RWPE2 (cell line): ENCODE measurements at regions not wholly inside any gene's neighbourhood (a gene's known extent, or its start where the extent isn't known, plus 50 kb on each side); places are given as distances from the start of the nearest gene placed in this dataset.

Source experiments
- ATAC-seq: fragments of 200-7000 bp; cut with Tn5 transposase; 3 replicates; pipeline ENCODE4 v1.9.1; 2021; ENCODE audit warnings: low read depth
- DNase-seq: peaks from one replicate; pipeline ENCODE4 v3.0.0-alpha.2; 2020; ENCODE audit warnings: low spot score
- H3K27ac ChIP-seq: fragments of 450-650 bp; 2 replicates; pipeline ENCODE4 v1.5.1; 2017; ENCODE audit warnings: mild to moderate bottlenecking; ENCODE audit not compliant: poor library complexity, severe bottlenecking
- H3K27me3 ChIP-seq: fragments of 250-450 bp; sonication (Bioruptor Pico); 2 replicates; pipeline ENCODE4 v1.5.1; 2021; ENCODE audit warnings: mild to moderate bottlenecking, moderate library complexity; ENCODE audit not compliant: insufficient read depth, poor library complexity, severe bottlenecking
- H3K36me3 ChIP-seq: fragments of 250-450 bp; sonication (Bioruptor Pico); 2 replicates; pipeline ENCODE4 v1.5.1; 2020; ENCODE audit warnings: low read depth, mild to moderate bottlenecking, moderate library complexity
- H3K4me1 ChIP-seq: fragments of 250-450 bp; sonication (Bioruptor Pico); 2 replicates; pipeline ENCODE4 v1.5.1; 2021; ENCODE audit warnings: mild to moderate bottlenecking, moderate library complexity; ENCODE audit not compliant: insufficient read depth, poor library complexity, severe bottlenecking
- H3K4me3 ChIP-seq: fragments of 250-450 bp; sonication (Bioruptor Pico); 2 replicates; pipeline ENCODE4 v1.5.1; 2021; ENCODE audit warnings: mild to moderate bottlenecking, moderate library complexity; ENCODE audit not compliant: severe bottlenecking
- H3K9me3 ChIP-seq: fragments of 250-450 bp; sonication (Bioruptor Pico); 2 replicates; pipeline ENCODE4 v1.5.1; 2021; ENCODE audit warnings: mild to moderate bottlenecking, moderate library complexity; ENCODE audit not compliant: severe bottlenecking
- TF ChIP-seq, protein P1 (sequence below): fragments of 450-650 bp; IDR thresholded peaks from one replicate; pipeline ENCODE4 v1.5.1; 2017; ENCODE audit warnings: mild to moderate bottlenecking, moderate library complexity; ENCODE audit not compliant: poor library complexity, severe bottlenecking

DNA sequence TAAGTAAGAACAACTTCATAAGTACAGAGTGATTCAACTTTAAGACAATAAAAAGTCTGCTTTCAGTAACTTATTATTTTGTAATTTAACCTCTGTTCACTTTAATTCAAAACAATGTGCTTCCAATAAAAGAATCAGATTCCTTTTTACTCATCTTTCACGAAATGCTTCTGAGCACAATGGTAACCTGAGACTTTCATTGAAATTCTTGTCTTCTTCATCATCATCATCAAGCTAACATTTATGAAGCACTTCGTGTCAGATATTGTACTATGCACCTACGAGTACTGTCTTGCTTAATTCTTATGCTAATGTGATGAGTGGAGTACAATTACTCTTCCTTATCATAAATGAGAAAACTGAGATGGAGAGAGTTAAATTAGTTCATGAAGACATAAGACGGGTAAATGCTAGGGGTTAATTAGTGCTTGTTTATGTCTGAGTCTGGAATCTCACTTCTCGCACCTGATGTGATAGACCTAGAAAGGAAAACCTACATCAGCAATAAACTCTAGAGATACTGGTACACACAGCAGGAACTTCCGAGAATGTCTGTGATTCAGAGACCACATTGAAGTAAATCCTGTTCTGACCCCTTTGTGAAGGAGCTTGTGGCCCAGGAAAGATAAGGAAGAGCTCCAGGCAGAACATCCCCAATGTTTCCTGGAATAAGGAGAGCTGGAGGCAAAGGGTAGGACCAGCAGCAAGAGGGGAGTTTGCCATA is 227.6 kb upstream of the ETAA1 start:
- H3K36me3 ChIP-seq: no peaks in the 10 kb centered on the region
- no peaks in the 10 kb centered on the region for H3K27me3 ChIP-seq
- TF ChIP-seq, protein P1, sequence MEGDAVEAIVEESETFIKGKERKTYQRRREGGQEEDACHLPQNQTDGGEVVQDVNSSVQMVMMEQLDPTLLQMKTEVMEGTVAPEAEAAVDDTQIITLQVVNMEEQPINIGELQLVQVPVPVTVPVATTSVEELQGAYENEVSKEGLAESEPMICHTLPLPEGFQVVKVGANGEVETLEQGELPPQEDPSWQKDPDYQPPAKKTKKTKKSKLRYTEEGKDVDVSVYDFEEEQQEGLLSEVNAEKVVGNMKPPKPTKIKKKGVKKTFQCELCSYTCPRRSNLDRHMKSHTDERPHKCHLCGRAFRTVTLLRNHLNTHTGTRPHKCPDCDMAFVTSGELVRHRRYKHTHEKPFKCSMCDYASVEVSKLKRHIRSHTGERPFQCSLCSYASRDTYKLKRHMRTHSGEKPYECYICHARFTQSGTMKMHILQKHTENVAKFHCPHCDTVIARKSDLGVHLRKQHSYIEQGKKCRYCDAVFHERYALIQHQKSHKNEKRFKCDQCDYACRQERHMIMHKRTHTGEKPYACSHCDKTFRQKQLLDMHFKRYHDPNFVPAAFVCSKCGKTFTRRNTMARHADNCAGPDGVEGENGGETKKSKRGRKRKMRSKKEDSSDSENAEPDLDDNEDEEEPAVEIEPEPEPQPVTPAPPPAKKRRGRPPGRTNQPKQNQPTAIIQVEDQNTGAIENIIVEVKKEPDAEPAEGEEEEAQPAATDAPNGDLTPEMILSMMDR: no peak
- ATAC-seq (peak; percentile 94), DNase-seq (no peak)
- H3K27ac ChIP-seq: peak overlapping the region; percentile 35
- H3K4me3 ChIP-seq: no peak overlapping the region
- H3K4me1 ChIP-seq: peaks cover 9% of the 10 kb centered on the region
- no peaks in the 10 kb centered on the region for H3K9me3 ChIP-seq

DNA sequence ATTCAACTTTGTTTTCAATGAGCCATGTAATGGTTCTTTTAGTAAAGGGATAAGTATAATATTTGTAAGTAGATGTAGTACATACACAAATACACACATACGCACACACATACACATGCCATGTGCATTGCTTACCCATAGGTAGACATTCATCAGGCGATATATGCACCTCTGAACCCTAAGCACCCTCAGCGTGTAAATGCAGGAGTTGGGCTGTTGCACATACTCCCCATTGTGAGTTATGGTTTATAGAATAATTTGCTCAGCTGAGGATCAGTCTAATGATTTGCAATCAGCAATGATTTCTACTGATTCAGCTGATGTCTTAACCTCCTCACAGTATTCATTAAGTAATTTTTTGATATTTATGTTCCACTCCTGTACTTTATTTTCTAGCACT is 217.6 kb upstream of the ETAA1 start:
- H3K4me1 ChIP-seq: no peaks in the 10 kb centered on the region
- no peak overlapping the region for H3K4me3 ChIP-seq
- no peak for ATAC-seq
- DNase-seq: no peak
- no peaks in the 10 kb centered on the region for H3K27me3 ChIP-seq
- no peaks in the 10 kb centered on the region for H3K36me3 ChIP-seq
- TF ChIP-seq, protein P1: no peak
- H3K9me3 ChIP-seq: no peaks in the 10 kb centered on the region
- H3K27ac ChIP-seq: no peak overlapping the region

DNA sequence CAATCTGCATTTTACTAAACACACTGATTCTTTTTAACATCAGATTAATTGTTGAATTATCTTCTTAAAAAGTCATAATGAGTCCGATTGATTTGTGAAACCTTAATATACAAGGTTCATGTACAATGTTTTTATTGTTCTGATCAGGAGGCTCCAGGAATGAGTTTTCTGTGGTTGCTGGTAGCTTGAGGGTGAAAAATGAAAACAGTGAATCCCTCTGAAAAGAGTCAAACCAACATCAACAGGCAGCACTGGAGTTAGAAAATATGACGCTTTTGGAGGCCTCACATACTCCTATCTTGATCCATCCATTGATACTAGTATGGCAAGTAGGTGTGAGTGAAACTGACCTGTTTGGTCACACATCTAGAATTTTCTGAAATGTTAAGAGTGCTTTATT is 216.3 kb upstream of the ETAA1 start:
- Histone ChIP-seq H3K27ac (no peak overlapping the region), H3K27me3 (no peaks in the 10 kb centered on the region), H3K4me1 (no peaks in the 10 kb centered on the region), H3K36me3 (no peaks in the 10 kb centered on the region), H3K4me3 (no peak overlapping the region), H3K9me3 (no peaks in the 10 kb centered on the region)
- DNase-seq (no peak), ATAC-seq (no peak)
- TF ChIP-seq, protein P1: no peak

DNA sequence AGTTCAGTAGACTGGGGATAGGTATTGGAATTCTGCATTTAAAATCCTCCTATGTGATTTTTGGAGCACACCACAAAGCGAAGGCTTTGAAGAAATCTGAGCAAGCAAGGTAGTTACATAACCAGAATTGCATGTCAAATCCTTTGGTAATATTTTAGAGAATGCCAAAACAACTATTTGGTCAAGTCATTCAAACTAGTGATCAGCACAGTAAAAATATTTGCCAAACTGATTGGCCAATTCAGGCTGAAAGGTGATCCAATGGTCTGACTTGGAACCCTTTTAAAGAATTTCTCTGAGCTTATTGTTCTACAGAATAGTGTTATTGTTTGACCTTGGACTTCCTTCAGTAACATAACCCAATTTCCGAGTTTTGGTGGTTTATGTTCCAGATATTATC is 214.2 kb upstream of the ETAA1 start:
- no peak for ATAC-seq
- TF ChIP-seq, protein P1: no peak

DNA sequence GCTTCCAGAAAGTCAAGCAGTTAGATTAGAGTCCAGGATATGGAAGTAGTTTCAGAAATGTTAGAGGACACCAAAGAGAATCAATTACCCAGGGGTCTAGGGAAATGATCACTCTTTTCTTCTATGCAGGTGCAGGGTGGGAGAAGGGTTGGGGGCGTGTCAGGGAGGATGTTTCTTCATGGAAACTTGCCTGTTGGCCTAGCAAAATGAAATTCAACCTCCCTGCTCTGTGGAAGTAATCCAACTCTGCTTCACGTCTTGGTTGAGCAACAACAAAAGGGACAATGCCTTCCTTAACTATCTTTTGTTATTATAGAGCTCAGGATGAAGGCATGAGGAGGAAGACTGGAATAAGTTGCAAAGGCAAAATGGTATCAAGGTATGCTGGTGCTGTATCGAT is 210.8 kb upstream of the ETAA1 start:
- no peaks in the 10 kb centered on the region for H3K27me3 ChIP-seq
- DNase-seq: no peak
- TF ChIP-seq, protein P1: no peak
- H3K9me3 ChIP-seq: no peaks in the 10 kb centered on the region
- no peak overlapping the region for H3K27ac ChIP-seq
- no peaks in the 10 kb centered on the region for H3K4me1 ChIP-seq
- no peak for ATAC-seq
- no peak overlapping the region for H3K4me3 ChIP-seq
- H3K36me3 ChIP-seq: no peaks in the 10 kb centered on the region

More for the DNA sequence above, 214.2 kb upstream of the ETAA1 start:
- H3K36me3 ChIP-seq: no peaks in the 10 kb centered on the region
- no peak for DNase-seq
- no peak overlapping the region for H3K27ac ChIP-seq
- no peaks in the 10 kb centered on the region for H3K27me3 ChIP-seq
- no peak overlapping the region for H3K4me3 ChIP-seq
- no peaks in the 10 kb centered on the region for H3K9me3 ChIP-seq
- no peaks in the 10 kb centered on the region for H3K4me1 ChIP-seq
